ENCODE measurements at regions not wholly inside any gene's neighbourhood (a gene's known extent, or its start where the extent isn't known, plus 50 kb on each side); places are given as distances from the start of the nearest gene placed in this dataset.
A peak's percentile ranks its signal among the peaks of the same experiment; 100 is the strongest.

GRCh38 chr12:98456576-98457573 is 58.5 kb upstream of the TMPO start:
- H3K9me3 ChIP-seq (ENCODE audit: control insufficient read depth, low read depth, low read length): no peaks in the 10 kb centered on the region
- Mint-ChIP-seq H3K27ac (peak overlapping the region in 2 of 3 experiments; percentile 33 to 71; a peak in 2 of 7 replicates), H3K4me3 (peak overlapping the region; percentile 54 to 67; a peak in 4 of 5 replicates), H3K36me3 (ENCODE audit: insufficient read depth in 1 of 3, low read depth in 3 of 3) (peaks cover 0 to 3% (median 0%) of the 10 kb centered on the region in 3 experiments; a peak in 2 of 7 replicates), H3K27me3 (ENCODE audit: low read depth) (peaks cover 12% of the 10 kb centered on the region), H3K4me1 (peaks cover 4 to 7% of the 10 kb centered on the region in 2 experiments), H3K9me3 (0 out of 5 replicates have a peak, but pooled peaks cover 0 to 4% of the 10 kb centered on the region in 2 experiments)
- no peak overlapping the region for H4K5ac ChIP-seq (ENCODE audit: insufficient read length, low read depth, low read length)
- H3K27ac ChIP-seq (ENCODE audit: insufficient read length, low read depth, low read length): no peak overlapping the region
- no peaks in the 10 kb centered on the region for H4K20me1 ChIP-seq (ENCODE audit: control insufficient read depth, insufficient read depth, insufficient read length)
- peak; percentile 78 for DNase-seq
- no peak overlapping the region for H3K23ac ChIP-seq (ENCODE audit: insufficient read length, low read depth, low read length)
- no peaks in the 10 kb centered on the region for H3K79me1 ChIP-seq (ENCODE audit: insufficient read depth, low read depth, low read length, poor library complexity, severe bottlenecking)
- H3K79me2 ChIP-seq (ENCODE audit: insufficient read depth, low read length): no peaks in the 10 kb centered on the region
- no peak overlapping the region for H3K4ac ChIP-seq (ENCODE audit: low read depth, low read length)
- no peak overlapping the region for H2BK20ac ChIP-seq (ENCODE audit: low read depth, low read length, poor library complexity, severe bottlenecking)
- no peak overlapping the region for H2BK120ac ChIP-seq (ENCODE audit: low read depth, low read length, poor library complexity, severe bottlenecking)
- H4K91ac ChIP-seq (ENCODE audit: insufficient read length, low read depth, low read length): no peak overlapping the region
- H3K9ac ChIP-seq (ENCODE audit: extremely low read depth, insufficient read length, low read length): no peak overlapping the region
- H3K56ac ChIP-seq (ENCODE audit: insufficient read length, low read depth, low read length): no peak overlapping the region
- H2AK5ac ChIP-seq (ENCODE audit: insufficient read length, low read length): no peak overlapping the region
- no peak overlapping the region for H2BK5ac ChIP-seq (ENCODE audit: insufficient read length, low read length)
- H2BK15ac ChIP-seq (ENCODE audit: low read depth, low read length): no peak overlapping the region
- peaks cover 4% of the 10 kb centered on the region; the same call in 1 of the 2 replicates for H3K4me1 ChIP-seq (ENCODE audit: insufficient read depth, low read length)
- 0 out of 3 replicates have a peak, but pooled peaks have one; percentile 17 for TF ChIP-seq CTCF (conservative IDR thresholded peaks at IDR 0.05)
- no peak overlapping the region for H4K8ac ChIP-seq (replicated peaks; ENCODE audit: insufficient read length, low read depth, low read length)
- peak overlapping the region; percentile 2; the same call in 1 of the 2 replicates for H3K14ac ChIP-seq (ENCODE audit: insufficient read depth, low read length)
- no peak overlapping the region for H3K18ac ChIP-seq (ENCODE audit: insufficient read length, low read depth, low read length)
- no peak overlapping the region for H3T11ph ChIP-seq (ENCODE audit: low read length)
- WGBS (ENCODE audit: extremely low coverage, insufficient read length, low lambda C conversion rate): no CpG with 5 or more reads among the region's 50 CpGs
- no peak overlapping the region for H2BK12ac ChIP-seq (ENCODE audit: insufficient read length, low read depth, low read length)
- no peak overlapping the region for H2AFZ ChIP-seq (ENCODE audit: low read length)
- peaks cover 3% of the 10 kb centered on the region for H3K23me2 ChIP-seq (ENCODE audit: insufficient read length, low read depth, low read length, poor library complexity, severe bottlenecking)
- H3K27me3 ChIP-seq (ENCODE audit: insufficient read depth, low read length): peaks cover 6% of the 10 kb centered on the region; the same call in 1 of the 2 replicates
- peak overlapping the region; percentile 9 for H3K4me2 ChIP-seq (ENCODE audit: insufficient read depth, insufficient read length, low read length)

All from H9 (cell line).